Nephron progenitor cell (in vitro differentiated cells): ENCODE measurements at regions not wholly inside any gene's neighbourhood (a gene's known extent, or its start where the extent isn't known, plus 50 kb on each side); places are given as distances from the start of the nearest gene placed in this dataset.

ENCODE experiments used
- DNase-seq: peaks from one replicate; pipeline ENCODE4 v3.0.0; 2021
- H3K27ac Mint-ChIP-seq: 2 replicates; pipeline ENCODE4 v1.8.0; 2021; ENCODE audit warnings: mild to moderate bottlenecking, moderate library complexity, mixed read lengths
- H3K27me3 Mint-ChIP-seq: 2 replicates; pipeline ENCODE4 v1.8.0; 2021; ENCODE audit warnings: mild to moderate bottlenecking, low read depth, mixed read lengths; ENCODE audit not compliant: poor library complexity
- H3K36me3 Mint-ChIP-seq: 2 replicates; pipeline ENCODE4 v1.8.0; 2021; ENCODE audit warnings: low read depth, mixed read lengths
- H3K4me1 Mint-ChIP-seq: 2 replicates; pipeline ENCODE4 v1.8.0; 2021; ENCODE audit warnings: mixed read lengths
- H3K4me3 Mint-ChIP-seq: 2 replicates; pipeline ENCODE4 v1.8.0; 2021; ENCODE audit warnings: mild to moderate bottlenecking, moderate library complexity, mixed read lengths
- H3K9me3 Mint-ChIP-seq: 2 replicates; pipeline ENCODE4 v1.8.0; 2021; ENCODE audit warnings: mild to moderate bottlenecking, moderate library complexity, mixed read lengths
- TF ChIP-seq, protein P1 (sequence below): fragments of 200-600 bp; sonication (generic); IDR thresholded peaks from 2 replicates; pipeline ENCODE4 v1.5.0; 2021; ENCODE audit warnings: antibody characterized with exemption

DNA sequence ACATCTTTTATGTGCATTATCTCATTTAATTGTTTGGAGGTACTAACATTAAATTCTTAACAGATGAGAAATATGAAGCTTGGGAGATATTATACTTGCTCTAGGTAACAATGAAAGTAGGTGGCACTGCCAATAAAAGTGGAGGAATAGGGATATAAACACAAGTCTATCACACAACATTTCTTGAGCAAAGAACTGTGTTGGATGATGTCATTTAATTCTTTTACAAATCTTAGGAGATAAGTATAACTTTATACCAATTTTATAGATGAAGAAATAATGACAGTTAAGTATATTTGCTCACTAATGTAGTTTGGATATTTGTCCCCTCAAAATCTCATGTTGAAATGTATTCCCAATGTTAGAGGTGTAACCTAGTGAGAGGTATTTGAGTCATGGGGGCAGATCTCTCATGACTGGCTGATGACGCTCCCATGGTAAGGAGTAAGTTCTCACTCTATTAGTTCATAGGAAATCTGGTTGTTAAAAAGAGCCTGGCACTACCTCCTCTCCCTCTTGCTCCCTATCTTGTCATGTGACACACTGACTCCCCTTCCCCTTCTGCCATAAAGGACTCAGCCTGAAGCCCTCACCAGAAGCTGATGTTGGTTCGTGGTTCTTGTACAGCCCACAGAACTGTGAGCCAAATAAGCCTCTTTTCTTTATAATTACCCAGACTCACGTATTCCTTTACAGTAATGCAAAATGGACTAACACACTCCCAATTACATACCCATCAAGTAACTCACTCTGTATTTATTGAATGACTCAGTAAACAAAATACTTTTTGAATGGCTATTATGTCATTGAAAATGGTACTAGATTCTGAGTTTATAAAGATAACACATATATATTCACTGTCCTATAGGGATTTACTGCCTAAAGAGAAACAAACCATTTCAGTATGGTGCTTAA lies 146.8 kb upstream of the KITLG start:
- H3K27me3 Mint-ChIP-seq: peaks cover 6% of the 10 kb centered on the region
- no peaks in the 10 kb centered on the region for H3K36me3 Mint-ChIP-seq
- no peaks in the 10 kb centered on the region for H3K4me1 Mint-ChIP-seq
- H3K27ac Mint-ChIP-seq: no peak overlapping the region
- TF ChIP-seq, protein P1, sequence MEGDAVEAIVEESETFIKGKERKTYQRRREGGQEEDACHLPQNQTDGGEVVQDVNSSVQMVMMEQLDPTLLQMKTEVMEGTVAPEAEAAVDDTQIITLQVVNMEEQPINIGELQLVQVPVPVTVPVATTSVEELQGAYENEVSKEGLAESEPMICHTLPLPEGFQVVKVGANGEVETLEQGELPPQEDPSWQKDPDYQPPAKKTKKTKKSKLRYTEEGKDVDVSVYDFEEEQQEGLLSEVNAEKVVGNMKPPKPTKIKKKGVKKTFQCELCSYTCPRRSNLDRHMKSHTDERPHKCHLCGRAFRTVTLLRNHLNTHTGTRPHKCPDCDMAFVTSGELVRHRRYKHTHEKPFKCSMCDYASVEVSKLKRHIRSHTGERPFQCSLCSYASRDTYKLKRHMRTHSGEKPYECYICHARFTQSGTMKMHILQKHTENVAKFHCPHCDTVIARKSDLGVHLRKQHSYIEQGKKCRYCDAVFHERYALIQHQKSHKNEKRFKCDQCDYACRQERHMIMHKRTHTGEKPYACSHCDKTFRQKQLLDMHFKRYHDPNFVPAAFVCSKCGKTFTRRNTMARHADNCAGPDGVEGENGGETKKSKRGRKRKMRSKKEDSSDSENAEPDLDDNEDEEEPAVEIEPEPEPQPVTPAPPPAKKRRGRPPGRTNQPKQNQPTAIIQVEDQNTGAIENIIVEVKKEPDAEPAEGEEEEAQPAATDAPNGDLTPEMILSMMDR: no peak
- DNase-seq: no peak
- no peak overlapping the region for H3K4me3 Mint-ChIP-seq
- H3K9me3 Mint-ChIP-seq: no peaks in the 10 kb centered on the region

DNA sequence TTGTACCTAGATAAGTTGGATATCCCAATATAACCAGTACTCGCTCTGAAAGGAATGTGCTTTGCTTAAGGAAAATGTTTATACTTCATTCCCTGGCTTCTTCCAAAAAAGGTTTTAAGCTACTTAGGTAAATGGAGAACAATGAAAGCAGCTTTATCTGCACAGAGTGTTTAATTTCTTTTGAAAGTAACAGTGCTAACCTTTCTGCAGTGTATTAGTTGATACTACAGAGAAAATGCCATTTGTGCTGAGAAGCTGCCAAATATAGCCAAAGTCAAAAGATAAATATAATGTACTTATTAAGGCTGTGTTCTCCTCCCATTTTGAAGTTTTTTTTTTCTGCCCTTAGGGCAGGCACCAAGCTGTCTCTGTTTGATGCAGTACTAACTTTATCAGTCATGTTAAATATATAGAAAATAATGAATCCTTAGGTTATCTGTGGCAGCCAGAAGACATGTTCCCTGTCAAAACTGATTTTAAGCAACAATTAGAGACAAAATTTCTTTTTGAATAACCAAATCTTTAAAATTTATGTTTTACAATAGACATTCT lies 145.4 kb upstream of the KITLG start:
- H3K27me3 Mint-ChIP-seq: peaks cover 6% of the 10 kb centered on the region
- no peak overlapping the region for H3K27ac Mint-ChIP-seq
- no peak overlapping the region for H3K4me3 Mint-ChIP-seq
- H3K36me3 Mint-ChIP-seq: no peaks in the 10 kb centered on the region
- TF ChIP-seq, protein P1: no peak
- no peaks in the 10 kb centered on the region for H3K9me3 Mint-ChIP-seq
- no peak for DNase-seq
- no peaks in the 10 kb centered on the region for H3K4me1 Mint-ChIP-seq

DNA sequence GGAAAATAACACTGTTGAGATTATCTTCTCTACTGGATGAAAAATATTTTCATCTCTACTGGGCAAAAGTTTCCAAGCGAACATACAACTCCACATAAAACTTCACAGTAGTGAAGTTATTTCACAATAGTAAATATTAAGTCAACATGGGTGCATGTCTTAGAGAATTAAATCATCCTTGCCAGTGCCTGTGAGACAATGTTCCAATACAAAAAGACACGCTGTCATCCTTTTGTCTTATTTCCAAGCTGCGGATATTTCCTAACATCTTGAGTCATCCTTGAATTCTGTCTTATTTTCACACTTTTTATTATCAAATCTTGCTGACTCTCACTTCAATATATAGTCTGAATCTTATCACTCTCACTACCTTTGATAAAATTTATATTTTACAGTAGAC lies 142.9 kb upstream of the KITLG start:
- Mint-ChIP-seq H3K27me3 (peaks cover 3% of the 10 kb centered on the region), H3K9me3 (no peaks in the 10 kb centered on the region), H3K27ac (no peak overlapping the region), H3K36me3 (no peaks in the 10 kb centered on the region), H3K4me3 (no peak overlapping the region), H3K4me1 (no peaks in the 10 kb centered on the region)
- no peak for DNase-seq
- TF ChIP-seq, protein P1: no peak

DNA sequence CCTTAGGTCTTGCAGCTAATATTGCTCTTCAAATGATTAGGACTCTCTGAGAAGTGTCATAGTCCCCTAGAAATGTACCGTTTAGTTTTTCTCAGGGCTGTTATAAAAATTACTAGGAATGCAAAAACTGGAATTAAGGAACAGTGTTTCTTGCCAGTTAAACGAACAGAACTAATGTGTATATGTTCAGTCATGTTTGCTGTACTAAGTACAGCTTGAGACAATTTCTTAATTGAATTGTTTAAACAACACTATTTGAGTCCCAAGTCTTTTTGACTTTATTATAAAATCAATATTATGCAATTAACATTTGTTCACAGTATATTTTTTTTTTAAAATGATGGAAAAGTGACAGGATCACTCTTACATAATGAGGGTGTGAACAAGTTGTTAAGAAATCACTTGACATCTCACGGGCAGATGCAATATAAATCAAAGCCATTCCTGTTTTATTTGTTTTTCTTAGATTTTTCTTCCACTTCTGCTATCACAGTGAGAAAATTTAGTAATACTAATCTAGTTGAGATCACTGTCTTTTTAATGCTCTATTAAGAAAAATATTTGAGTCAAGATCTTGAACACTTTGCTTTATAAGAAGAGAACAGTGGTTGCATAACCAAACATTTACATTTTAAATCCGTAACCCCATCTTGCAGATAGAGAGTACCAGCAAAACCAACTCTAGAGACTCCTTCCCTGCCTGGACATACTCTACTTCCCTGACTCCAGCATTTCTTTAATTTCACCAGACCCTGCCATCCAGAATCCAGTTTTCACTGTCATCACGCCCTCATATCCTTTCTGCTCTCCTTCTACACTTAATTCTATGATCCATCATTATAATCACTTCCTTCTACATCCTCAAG lies 140.7 kb upstream of the KITLG start:
- Mint-ChIP-seq H3K27ac (no peak overlapping the region), H3K36me3 (no peaks in the 10 kb centered on the region), H3K4me1 (no peaks in the 10 kb centered on the region), H3K27me3 (peaks cover 3% of the 10 kb centered on the region), H3K9me3 (no peaks in the 10 kb centered on the region), H3K4me3 (no peak overlapping the region)
- TF ChIP-seq, protein P1: no peak
- no peak for DNase-seq

DNA sequence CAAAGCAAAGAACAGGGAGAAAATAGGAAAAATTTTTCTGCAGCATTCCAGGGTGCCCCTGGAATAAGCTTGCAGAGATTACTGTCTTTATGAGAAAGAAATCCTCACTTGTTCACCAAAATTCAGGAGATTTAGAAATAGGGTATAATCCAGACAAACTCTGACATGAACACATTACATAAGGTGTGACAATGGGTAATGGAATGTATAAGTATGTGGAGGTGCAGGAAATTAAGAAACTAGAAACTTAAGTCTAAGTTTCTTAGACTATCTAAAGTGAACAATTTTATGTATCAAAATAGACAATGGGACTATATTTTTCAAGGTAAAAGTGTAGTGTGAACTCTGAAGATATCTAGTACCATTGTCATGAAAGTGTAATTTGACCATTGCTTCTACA lies 140.0 kb upstream of the KITLG start:
- Mint-ChIP-seq H3K4me3 (no peak overlapping the region), H3K27me3 (peaks cover 3% of the 10 kb centered on the region), H3K36me3 (no peaks in the 10 kb centered on the region), H3K27ac (no peak overlapping the region), H3K4me1 (no peaks in the 10 kb centered on the region), H3K9me3 (no peaks in the 10 kb centered on the region)
- DNase-seq: no peak
- TF ChIP-seq, protein P1: no peak
